ENCODE measurements at regions not wholly inside any gene's neighbourhood (a gene's known extent, or its start where the extent isn't known, plus 50 kb on each side); places are given as distances from the start of the nearest gene placed in this dataset.
A peak's percentile ranks its signal among the peaks of the same experiment; 100 is the strongest.

DNA sequence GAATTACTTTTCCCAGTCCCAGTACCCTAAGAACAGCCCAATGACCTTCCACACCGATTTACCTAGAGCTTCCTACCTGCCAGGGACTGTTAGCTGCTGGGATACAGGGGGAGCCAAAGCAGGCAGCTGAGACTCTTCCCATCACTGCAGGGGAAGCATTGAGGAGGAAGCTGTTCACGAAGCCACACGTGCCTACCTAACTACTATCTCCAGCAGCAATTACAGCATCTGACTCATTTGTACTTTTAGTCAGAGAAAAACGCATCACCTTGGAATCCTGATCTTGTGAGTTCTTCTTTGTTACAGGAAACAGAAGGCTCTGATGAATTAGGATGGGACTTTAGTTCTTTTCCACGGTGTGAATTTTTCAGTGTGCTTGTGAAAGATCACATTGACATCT is 113.7 kb upstream of the DHX40 start:
- peak; percentile 91 for DNase-seq (ENCODE audit: low read depth)

DNA sequence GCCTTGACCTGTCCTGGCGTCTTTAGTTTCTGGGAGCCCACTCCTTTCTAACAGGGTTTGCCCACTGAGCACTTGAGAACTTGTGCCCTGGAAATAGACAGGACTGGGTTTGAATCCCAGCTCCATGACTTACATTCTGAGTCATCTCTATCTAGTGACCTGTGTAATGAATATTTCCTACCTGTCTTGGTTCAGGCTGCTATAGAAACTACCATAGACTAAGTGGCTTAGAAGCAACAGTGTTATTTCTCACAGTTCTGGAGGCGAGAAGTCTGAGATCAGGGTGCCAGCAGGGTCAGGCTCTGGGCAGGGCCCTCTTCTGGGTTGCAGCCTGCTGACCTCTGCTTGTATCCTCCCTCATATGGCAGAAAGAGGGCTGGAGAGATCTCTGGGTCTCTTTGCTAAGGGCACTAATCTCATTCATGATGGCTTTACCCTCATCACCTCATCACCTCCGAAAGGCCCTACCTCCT is 110.7 kb upstream of the DHX40 start:
- peak; percentile 20 for DNase-seq (ENCODE audit: low read depth)

DNA sequence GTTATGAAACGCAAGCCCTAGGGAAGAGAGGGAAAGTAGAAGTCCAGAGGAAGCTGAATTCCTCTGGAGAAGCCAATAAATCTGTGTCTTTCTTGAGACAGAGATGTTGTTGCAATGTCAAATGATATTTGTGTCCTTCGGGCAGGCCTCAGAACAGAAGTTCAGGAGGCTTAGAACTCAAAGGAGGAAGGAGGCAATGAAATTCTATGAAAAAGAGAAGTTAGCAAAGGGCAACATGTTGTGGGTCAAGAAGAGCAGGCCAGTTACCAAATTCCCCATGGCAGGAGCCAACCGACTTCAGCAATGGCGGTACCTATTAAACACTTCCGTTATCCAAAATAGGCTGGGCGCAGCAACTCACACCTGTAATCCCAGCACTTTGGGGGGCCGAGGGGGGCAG is 109.0 kb upstream of the DHX40 start:
- no peak for DNase-seq (ENCODE audit: low read depth)

DNA sequence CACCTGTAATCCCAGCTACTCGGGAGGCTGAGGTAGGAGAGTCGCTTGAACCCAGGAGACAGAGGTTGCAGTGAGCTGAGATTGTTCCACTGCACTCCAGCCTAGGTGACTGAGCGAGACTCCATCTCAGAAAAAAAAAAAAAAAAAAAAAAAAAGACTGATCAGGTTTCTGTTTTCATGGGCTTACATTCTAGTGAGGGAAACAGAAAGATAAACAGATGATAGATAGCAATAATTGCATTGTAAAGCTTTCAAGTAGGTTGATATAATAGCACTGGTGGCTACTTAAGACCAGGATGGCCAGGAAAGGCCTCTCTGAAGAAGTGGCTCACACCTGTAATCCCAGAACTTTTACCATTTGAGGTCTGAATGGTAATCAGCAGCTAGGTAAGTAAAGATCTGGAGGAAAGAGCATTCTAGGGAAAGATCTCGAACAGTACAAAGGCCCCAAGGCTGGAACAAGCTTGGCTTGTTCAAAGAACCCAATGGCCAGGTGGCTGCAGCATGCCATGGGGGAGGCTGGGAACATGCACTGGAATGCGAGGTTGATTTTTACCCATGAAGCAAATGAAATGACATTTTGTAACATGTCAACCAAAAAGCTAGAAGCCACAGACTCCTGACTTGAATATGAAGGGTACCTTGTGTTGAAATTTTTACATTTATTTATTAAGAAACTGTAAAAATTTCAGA is 108.3 kb upstream of the DHX40 start:
- DNase-seq (ENCODE audit: low read depth): no peak

DNA sequence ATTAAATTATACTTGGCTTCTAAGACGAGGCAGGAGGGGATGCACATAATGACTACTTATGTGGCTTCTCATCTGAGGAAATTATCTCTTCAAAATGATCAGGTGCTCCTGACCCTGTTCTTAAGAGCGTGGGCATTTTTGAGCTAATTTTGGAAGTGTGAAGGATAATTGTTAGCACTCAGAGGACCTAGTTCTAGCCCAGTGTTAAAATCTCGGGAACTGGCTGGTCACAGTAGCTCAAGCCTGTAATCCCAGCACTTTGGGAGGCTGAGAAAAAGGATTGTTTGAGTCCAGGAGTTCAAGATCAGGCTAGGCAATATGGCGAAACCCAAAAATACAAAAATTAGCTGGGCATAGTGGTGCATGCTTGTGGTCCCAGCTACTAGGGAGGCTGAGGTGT is 103.0 kb upstream of the DHX40 start:
- no peak for DNase-seq (ENCODE audit: low read depth)

DNA sequence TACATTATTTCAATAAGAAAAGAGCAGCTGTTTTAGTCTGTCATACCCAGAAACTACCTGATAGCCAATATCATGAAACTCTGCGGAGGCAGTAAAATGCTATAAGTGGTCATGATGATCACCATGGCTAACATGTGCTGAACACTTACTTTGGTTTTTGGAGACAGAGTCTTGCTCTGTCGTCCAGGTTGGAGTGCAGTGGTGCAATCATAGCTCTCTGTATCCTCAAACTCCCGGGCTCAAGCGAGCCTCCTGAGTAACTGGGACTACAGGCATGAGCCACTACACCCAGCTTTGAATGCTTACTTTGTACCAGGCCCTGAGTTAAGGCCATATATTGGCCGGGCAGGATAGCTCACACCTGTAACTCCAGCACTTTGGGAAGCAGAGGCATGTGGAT is 101.2 kb upstream of the DHX40 start:
- no peak for DNase-seq (ENCODE audit: low read depth)

DNA sequence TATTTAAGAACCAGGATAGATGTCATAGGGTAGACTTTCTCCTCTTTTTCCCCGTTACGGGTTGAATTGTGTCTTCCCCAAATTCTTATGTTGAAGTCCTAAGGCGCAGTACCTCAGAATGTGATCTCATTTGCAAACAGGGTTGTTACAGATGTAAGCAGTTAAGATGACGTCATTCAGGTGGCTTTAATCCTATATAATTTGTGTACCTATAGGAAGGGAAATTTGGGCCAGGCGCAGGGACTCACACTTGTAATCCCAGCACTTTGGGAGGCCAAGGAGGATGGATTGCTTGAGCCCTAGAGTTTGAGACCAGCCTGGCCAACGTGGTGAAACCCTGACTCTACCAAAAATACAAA is 99.5 kb upstream of the DHX40 start:
- no peak for DNase-seq (ENCODE audit: low read depth)

DNA sequence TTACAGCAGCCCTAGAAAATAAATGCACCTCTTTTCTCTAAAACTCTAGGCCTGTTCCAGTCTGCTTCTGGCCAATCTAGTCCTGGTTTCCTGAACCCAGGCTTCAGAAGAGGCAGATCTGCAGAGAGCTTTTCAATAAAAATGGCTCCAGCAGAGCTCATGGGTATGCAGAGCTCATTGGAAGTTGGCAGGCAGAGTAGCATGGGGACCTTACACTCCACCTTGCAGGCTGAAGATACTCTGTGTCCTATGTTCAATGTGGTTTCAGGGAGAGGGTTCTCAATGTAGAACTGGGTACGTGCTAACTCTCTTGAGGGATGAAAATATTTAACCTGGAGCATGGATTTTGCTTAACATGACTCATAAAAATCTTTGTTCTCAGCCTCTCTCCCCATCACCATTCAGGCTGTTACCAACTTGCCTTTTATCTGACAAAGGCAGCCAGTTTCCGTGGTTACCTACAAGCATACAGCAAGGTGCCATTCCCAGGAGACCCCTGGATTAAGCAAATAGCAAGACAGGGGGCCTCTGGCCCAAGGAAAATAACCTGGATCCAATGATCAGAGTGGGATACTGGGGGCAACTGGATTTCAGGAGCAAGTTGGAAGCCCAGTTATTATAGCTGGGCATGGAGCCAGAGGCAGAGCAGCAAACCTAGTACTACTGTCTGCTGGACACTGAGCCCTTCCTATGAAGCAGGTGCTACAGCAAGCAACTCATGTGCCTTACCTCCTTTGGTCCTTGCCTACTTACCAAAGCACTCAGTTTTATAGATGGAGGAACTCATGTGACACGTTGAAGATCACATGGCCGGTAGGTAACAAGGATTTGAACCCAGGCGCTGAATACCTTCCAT is 98.2 kb upstream of the DHX40 start:
- DNase-seq (ENCODE audit: low read depth): no peak

DNA sequence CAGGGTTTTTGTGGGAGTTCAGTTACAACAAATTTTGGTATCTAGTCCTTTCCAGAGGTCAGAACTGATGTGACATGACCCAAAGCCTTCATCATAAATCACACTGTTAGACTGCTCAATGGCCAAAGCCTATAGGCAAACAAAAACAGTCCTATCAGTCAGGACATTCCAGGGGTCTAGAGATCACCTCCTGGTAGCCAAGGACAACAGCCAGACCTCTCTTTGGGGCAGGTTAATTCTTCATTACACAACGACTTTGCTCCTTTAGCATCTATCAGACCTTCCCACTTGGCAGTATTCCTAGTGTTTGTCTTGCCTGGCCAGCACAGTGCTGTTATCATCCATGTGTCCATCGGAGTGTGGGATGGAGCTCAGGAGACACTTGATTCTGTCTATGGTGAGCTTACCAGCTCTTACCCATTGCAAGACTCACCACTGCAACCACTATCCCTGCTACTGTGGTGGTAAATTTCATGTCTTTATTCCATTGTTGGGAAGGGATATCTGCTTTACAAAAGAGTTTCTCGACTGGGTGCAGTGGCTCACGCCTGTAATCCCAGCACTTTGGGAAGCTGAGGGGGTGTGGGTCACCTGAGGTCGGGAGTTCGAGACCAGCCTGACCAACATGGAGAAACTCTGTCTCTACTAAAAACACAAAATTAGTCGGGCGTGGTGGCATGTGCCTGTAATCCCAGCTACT is 95.5 kb upstream of the DHX40 start:
- DNase-seq (ENCODE audit: low read depth): no peak

DNA sequence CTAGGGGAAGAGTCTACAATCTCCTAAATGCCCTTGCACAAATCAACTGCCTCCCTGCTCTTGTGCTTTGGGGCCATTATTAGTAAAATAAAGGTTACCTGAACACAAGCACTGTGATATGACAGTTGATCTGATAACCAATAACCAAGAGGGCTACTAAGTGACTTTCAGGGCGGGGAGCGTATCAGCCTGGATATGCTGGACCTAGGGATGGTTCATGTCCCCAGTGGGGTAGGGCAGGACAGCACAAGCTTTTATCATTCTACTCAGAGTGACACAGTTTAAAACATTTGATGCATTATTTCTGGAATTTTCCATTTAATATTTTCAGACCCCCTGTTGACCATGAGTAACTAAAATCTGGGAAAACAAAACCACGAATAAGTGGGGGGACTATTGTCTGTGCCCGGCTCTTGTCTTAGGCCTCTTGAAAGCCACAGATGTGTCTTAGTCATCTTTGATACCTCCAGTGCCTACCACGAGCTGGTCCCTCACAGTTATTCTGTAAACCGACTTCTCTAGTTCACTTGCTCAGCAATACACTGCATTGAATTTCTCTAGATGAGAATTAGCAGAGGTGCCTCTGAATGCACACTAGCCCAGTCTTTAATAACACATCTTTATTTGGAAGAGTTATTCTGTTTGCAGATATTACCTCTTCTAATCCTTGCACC is 94.6 kb upstream of the DHX40 start:
- DNase-seq (ENCODE audit: low read depth): no peak

DNA sequence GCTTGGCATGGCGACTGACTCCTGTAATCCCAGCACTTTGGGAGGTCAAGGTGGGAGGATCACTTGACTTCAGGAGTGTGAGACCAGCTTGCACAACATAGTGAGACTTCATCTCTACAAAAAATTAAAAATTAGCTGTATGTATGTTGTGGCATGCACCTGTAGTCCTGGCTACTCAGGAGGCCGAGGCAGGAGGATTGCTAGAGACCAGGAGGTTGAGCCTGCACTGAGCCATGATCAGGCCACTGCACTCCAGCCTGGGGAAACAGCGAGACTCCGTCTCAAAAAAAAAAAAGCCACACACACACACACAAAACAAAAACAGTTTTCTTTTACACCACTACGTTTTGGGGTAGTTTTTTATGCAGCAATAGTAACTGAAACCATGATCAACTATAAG is 89.0 kb upstream of the DHX40 start:
- no peak for DNase-seq (ENCODE audit: low read depth)

DNA sequence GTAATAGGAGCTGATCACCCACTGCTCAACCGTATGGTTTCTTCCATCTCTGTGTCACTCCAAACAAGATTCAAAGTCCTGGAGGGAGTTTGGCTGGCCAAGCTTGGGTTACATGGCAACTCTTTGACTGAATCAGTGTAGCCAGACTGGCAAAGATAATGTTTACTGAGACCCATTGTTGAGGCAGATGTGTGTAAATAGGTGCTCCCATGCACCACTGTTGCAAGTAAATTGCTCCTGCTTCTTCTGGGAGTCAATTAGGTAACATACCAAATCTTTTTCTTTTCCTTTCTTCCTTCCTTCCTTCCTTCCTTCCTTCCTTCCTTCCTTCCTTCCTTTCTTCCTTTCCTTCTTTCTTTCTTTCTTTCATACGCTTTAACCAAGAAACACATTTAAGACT is 86.3 kb upstream of the DHX40 start:
- DNase-seq (ENCODE audit: low read depth): no peak

DNA sequence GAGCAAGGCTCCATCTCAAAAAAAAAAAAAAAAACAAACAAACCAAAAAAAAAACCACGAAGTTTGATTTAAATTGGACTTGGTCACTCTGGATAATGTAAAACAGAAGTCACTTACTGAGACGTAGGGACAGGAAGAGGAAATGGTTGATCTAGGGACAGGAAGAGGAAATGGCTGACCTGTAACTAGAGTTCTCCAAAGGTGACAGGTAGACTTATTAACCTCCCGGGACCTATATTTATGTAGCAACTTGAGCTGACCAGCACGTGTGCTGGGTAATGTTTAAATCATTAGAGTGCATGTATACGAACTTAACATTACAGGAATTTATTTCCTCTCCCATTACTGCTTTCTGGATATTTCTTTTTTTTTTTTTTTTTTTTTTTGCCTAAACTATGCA is 81.5 kb upstream of the DHX40 start:
- DNase-seq (ENCODE audit: low read depth): no peak

DNA sequence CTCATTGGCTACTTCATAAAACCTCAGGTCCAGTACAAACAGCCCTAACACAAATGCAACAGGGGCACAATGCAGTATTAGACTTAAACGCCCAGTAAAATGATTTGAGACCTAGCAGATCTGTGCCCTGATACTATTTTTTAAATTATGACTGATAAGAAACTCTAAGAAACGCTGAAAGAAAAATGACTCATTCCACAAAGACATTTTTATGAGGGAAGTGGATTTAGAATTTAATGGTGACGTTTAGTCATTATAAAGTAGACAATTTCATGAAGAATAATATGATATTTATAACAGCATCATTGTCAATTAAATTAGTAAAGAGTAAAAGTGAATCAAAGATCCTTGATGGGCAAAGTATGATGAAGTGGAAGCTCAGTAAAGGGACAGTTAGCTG is 80.4 kb upstream of the DHX40 start:
- no peak for DNase-seq (ENCODE audit: low read depth)

DNA sequence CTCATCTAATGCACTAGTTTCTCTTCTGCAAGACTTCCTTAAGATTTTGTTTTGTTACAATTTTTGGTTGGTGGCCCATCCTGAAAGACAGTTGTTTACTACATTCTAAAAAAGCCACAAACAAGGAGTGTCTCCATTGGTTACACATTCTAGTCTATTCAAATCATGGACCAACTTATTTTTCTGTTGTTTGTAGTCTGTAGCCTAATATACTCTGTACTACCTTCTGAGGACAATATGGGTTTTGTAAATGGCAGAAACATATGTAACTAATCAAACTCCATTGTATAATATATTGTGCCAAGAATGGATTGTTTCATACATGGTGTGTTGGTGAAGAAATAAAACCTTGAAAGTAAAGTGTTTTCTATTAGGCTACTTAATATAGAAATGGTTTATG is 79.5 kb upstream of the DHX40 start:
- DNase-seq (ENCODE audit: low read depth): no peak

DNA sequence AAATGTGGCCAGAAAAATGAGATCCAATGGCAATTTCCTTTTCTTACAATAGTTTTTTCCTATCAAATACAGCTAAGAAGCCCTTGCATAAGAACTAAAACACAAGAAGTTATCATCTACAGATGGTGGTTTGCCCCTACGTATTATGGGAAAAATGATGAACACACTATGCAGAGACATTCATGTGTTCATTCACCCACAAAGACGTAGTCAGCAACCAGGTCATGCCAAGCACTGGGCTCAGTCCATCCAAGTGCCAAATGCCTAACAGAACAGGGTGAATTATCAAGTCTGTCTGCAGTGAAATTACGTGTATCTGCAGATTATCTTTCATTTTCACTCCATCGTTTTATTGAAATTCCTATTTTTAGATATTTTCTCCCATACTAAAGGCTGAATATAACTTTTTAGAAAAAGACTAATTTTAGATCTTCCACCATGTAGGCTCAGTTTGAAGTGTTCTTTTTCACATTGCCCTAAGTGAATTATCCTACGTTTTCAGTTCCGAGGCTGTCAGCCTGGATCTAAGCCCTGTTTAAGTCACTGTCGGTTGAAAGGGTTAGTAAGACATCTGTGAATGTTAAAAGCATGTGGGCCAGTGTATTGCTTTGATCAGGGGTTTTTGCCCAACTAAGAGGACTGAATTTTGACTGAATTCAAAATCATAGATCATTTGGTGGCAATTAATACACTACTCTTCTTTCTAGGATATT is 78.1 kb upstream of the DHX40 start:
- no peak for DNase-seq (ENCODE audit: low read depth)

DNA sequence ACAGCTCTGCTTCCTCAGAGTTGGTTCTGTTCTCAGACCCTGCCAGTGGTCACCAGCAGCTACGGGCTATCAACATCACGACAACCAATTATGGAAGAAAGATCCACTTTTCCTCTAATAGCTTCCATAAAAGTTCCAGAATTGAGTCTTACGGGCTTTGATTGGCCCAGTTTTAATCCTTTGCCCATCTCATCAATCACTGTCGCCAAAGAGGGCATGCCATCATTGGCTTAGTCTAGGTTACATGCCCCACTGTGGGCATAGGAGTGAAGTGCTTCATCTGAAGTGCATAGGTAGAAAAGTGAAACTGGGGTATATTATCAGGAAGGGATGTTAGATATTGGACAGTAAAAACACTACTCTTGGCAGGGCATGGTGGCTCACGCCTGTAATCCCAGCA is 76.6 kb upstream of the DHX40 start:
- no peak for DNase-seq (ENCODE audit: low read depth)

DNA sequence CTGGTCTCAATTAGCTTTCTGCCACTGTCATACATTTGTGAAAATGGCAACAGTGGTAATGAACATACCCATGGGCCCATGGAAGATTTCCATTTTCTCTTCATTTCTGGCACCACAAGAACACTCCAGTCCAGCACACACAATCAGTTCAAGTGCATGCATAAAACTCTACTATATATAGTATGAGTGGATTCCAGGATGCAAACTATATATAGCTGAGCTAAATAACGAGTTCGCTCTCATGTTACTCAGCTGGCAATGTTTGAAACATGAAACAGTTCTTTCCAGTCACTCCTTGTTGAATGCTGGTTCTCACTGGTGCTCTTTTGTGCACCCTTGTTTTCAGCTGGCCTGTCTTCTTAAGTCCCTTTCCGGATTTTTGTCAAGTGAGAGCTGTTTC is 75.2 kb upstream of the DHX40 start:
- DNase-seq (ENCODE audit: low read depth): no peak

DNA sequence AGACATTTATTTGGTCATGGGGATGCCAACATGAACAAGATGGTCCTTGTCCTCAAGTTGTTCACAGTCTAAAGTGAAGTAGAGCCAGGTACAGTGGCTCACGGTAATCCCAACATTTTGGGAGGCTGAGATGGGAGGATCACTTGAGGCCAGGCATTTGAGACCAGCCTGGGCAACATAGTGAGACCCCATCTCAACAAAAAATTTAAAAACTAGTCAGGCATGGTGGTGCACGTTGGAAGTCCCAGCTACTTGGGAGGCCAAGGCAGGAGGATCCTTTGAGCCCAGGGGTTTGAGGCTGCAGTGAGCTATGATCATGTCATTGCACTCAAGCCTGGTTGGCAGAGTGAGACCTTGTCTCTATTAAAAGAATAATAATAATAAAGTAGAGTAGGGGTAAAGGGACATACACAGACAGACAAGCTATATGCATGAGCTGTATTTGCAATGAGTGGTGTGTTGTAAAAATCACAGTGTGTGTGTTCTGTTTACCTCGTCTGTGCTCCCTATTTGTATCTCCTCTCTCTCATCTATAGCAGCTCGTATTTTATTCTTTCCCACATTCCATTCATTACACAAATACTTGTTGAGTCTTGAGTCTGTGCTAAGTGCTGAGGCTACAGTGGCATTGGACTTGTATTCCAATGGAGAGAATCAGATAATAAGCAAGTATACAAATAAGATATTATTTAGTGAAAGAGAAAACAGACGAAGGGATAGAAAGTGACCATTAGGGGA is 73.9 kb upstream of the DHX40 start:
- no peak for DNase-seq (ENCODE audit: low read depth)

DNA sequence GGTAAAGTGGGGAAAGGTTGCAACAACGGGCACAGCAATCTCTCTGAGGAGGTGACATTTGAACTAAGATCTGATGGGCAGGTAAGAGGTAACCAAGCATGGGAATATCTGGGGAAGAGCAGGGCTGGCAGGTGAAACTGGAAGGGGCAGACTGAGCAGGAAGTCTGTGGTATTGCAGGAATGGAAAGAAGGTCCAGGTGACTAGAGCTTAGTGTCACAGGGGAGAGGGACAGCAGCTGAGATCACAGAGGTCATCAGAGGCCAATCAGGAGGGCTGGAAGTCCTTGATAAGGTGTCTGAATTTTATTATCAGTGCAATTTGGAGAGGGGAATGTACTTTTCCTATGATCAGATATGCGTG is 73.3 kb upstream of the DHX40 start:
- no peak for DNase-seq (ENCODE audit: low read depth)

DNA sequence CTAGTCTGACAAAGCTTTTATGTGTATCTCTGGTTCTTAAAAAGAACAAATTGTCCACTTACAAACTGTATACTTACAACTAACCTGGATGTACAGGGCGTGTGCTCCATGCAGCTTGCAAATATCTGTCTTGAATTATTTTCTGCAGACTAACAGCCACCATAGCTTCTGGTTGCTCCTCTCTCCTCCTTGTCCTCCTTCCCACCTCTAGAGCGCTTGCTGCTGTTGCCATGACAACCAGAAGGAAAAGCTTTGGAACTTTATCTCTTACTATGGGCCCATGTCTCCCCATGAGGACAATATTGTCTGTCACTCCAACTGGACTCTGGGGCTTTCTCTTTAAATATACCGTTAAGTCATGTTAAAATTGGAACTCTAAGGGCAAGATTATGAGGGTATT is 71.5 kb upstream of the DHX40 start:
- DNase-seq (ENCODE audit: low read depth): no peak

Measured in HT1080 (cell line).